H1 (cell line): ENCODE measurements at regions not wholly inside any gene's neighbourhood (a gene's known extent, or its start where the extent isn't known, plus 50 kb on each side); places are given as distances from the start of the nearest gene placed in this dataset.

Source experiments
- CTCF ChIA-PET: fragments of 300-600 bp; sonication (Branson Sonifier 250); formaldehyde crosslinking; loops from one replicate; lab custom pipeline; 2021; ENCODE audit not compliant: partially characterized antibody; lab: Charles Lee
- POLR2A ChIA-PET: fragments of 300-600 bp; sonication (Branson Sonifier 250); formaldehyde crosslinking; loops from one replicate; lab custom pipeline; 2021; ENCODE audit warnings: inconsistent platforms; ENCODE audit not compliant: partially characterized antibody; lab: Charles Lee
- DNase-seq, 2 experiments: peaks; one replicate each; pipeline versions ENCODE4 v3.0.0 to v3.0.0-alpha.2; 2010 to 2022; ENCODE audit warnings: low spot score in 2 of 2, low read depth in 1 of 2, mixed read lengths in 1 of 2
- FAIRE-seq: peaks from 2 replicates; lab custom pipeline; 2011; peaks lifted over from hg19 to GRCh38; lab: Jason Lieb, UNC
- H2AFZ ChIP-seq: 2 replicates; pipeline ENCODE4 v1.8.1; 2012; ENCODE audit warnings: low read length, inconsistent platforms
- H2AK5ac ChIP-seq: 2 replicates; pipeline ENCODE4 v1.6.1; 2013; ENCODE audit warnings: low read depth, low read length
- H2BK120ac ChIP-seq: replicated peaks from 2 replicates; pipeline ENCODE3; 2013; ENCODE audit warnings: low read depth, low read length, inconsistent platforms
- H2BK12ac ChIP-seq: 2 replicates; pipeline ENCODE4 v1.6.1; 2013; ENCODE audit warnings: low read depth, low read length
- H2BK15ac ChIP-seq: 2 replicates; pipeline ENCODE4 v1.6.1; 2013; ENCODE audit warnings: low read length
- H2BK20ac ChIP-seq: 2 replicates; pipeline ENCODE4 v1.6.1; 2013; ENCODE audit warnings: low read length
- H2BK5ac ChIP-seq: 2 replicates; pipeline ENCODE4 v1.6.1; 2013; ENCODE audit warnings: low read depth, low read length
- H3K14ac ChIP-seq: 2 replicates; pipeline ENCODE4 v1.6.1; 2013; ENCODE audit warnings: inconsistent platforms; ENCODE audit not compliant: insufficient read length
- H3K18ac ChIP-seq: 2 replicates; pipeline ENCODE4 v1.6.1; 2013; ENCODE audit warnings: low read length; ENCODE audit errors: extremely low read depth
- H3K23ac ChIP-seq: 2 replicates; pipeline ENCODE4 v1.6.1; 2013; ENCODE audit warnings: inconsistent platforms; ENCODE audit not compliant: insufficient read length
- H3K23me2 ChIP-seq: 2 replicates; pipeline ENCODE4 v1.6.1; 2013; ENCODE audit warnings: low read depth, low read length
- H3K27ac ChIP-seq: 2 replicates; pipeline ENCODE4 v1.6.1; 2011; ENCODE audit warnings: low read depth, low read length, inconsistent platforms
- H3K27me3 ChIP-seq, 4 experiments: replicated peaks in 1 of 4; 1 replicate in 1 of 4; 2 replicates in 3 of 4; pipeline versions ENCODE4 v1.6.1 to v1.8.1; 2011 to 2013; ENCODE audit warnings: low read length in 3 of 4, mild to moderate bottlenecking in 3 of 4, inconsistent platforms in 2 of 4, mixed read lengths in 2 of 4, moderate library complexity in 1 of 4; ENCODE audit not compliant: control insufficient read depth in 3 of 4, insufficient read depth in 3 of 4; ENCODE audit errors: extremely low read depth in 1 of 4
- H3K36me3 ChIP-seq, 4 experiments: 2 replicates each; pipeline versions ENCODE4 v1.6.1 to v1.8.1; 2011 to 2013; ENCODE audit warnings: mild to moderate bottlenecking in 4 of 4, low read length in 3 of 4, moderate library complexity in 2 of 4, control low read depth in 1 of 4, inconsistent platforms in 1 of 4; ENCODE audit not compliant: insufficient read depth in 4 of 4, control insufficient read depth in 2 of 4
- H3K4ac ChIP-seq: replicated peaks from 2 replicates; pipeline ENCODE3; 2013; ENCODE audit warnings: low read length, low read depth, mixed read lengths, inconsistent platforms; ENCODE audit not compliant: insufficient read length
- H3K4me1 ChIP-seq, 4 experiments: replicated peaks in 1 of 4; 1 replicate in 1 of 4; 2 replicates in 3 of 4; pipeline versions ENCODE4 v1.6.1 to v1.8.1; 2011 to 2013; ENCODE audit warnings: low read length in 3 of 4, inconsistent platforms in 2 of 4, mixed read lengths in 1 of 4; ENCODE audit not compliant: insufficient read depth in 4 of 4, control insufficient read depth in 3 of 4
- H3K4me2 ChIP-seq, 2 experiments: 2 replicates each; pipeline versions ENCODE4 v1.6.1 to v1.8.1; 2011 to 2013; ENCODE audit warnings: low read depth in 2 of 2, low read length in 2 of 2, control low read depth in 1 of 2, inconsistent platforms in 1 of 2, mild to moderate bottlenecking in 1 of 2; ENCODE audit not compliant: insufficient read depth in 1 of 2
- H3K4me3 ChIP-seq, 4 experiments: fragments of 200-600, 300-600 bp in 1 of 4; sonication (generic), shearing (Covaris generic), sonication (Bioruptor Twin) in 1 of 4; 2 replicates each; pipeline versions ENCODE4 v1.5.1 to v1.8.1; 2011 to 2016; ENCODE audit warnings: low read length in 4 of 4, low read depth in 3 of 4, control low read depth in 2 of 4, inconsistent platforms in 2 of 4, mild to moderate bottlenecking in 2 of 4, mixed read lengths in 1 of 4, moderate library complexity in 1 of 4; ENCODE audit not compliant: insufficient read depth in 2 of 4; ENCODE audit errors: extremely low read depth in 1 of 4
- H3K56ac ChIP-seq: replicated peaks from 2 replicates; pipeline ENCODE3; 2013; ENCODE audit warnings: low read depth, mild to moderate bottlenecking, mixed read lengths, low read length, inconsistent platforms; ENCODE audit not compliant: insufficient read length
- H3K79me1 ChIP-seq: 2 replicates; pipeline ENCODE4 v1.6.1; 2013; ENCODE audit warnings: low read depth, low read length, control low read depth
- H3K79me2 ChIP-seq, 2 experiments: 2 replicates each; pipeline versions ENCODE4 v1.6.1 to v1.8.1; 2012 to 2013; ENCODE audit warnings: low read length in 2 of 2, mild to moderate bottlenecking in 2 of 2, inconsistent platforms in 1 of 2; ENCODE audit not compliant: insufficient read depth in 2 of 2, control insufficient read depth in 1 of 2
- H3K9ac ChIP-seq, 4 experiments: replicated peaks in 1 of 4; 1 replicate in 1 of 4; 2 replicates in 3 of 4; pipeline versions ENCODE4 v1.6.1 to v1.8.1; 2011 to 2013; ENCODE audit warnings: low read depth in 3 of 4, low read length in 3 of 4, control low read depth in 2 of 4, mild to moderate bottlenecking in 2 of 4, moderate library complexity in 2 of 4, inconsistent platforms in 1 of 4; ENCODE audit errors: extremely low read depth in 1 of 4
- H3K9me3 ChIP-seq, 2 experiments: 2 replicates each; pipeline versions ENCODE4 v1.6.1 to v1.8.1; 2012 to 2013; ENCODE audit warnings: mild to moderate bottlenecking in 2 of 2, moderate library complexity in 2 of 2, control low read depth in 1 of 2, inconsistent platforms in 1 of 2, low read depth in 1 of 2, low read length in 1 of 2, mixed read lengths in 1 of 2; ENCODE audit not compliant: insufficient read depth in 2 of 2
- H4K20me1 ChIP-seq, 2 experiments: replicated peaks in 1 of 2; 2 replicates each; pipeline versions ENCODE3 to v1.8.1; 2011 to 2013; ENCODE audit warnings: inconsistent platforms in 2 of 2, low read length in 2 of 2, mild to moderate bottlenecking in 1 of 2; ENCODE audit not compliant: insufficient read depth in 2 of 2, control insufficient read depth in 1 of 2
- H4K5ac ChIP-seq: 2 replicates; pipeline ENCODE4 v1.6.1; 2013; ENCODE audit warnings: low read length, low read depth, mixed read lengths, inconsistent platforms; ENCODE audit not compliant: insufficient read length
- H4K8ac ChIP-seq: 2 replicates; pipeline ENCODE4 v1.8.0; 2013; ENCODE audit warnings: mild to moderate bottlenecking, moderate library complexity, low read length, inconsistent platforms; ENCODE audit not compliant: insufficient read depth; ENCODE audit errors: extremely low read depth
- H4K91ac ChIP-seq: replicated peaks from 2 replicates; pipeline ENCODE3; 2013; ENCODE audit warnings: low read length, mixed read lengths, inconsistent platforms; ENCODE audit not compliant: insufficient read length
- CTBP2 ChIP-seq: IDR thresholded peaks from 2 replicates; pipeline ENCODE4 v1.7.0; 2011; ENCODE audit warnings: borderline replicate concordance, mild to moderate bottlenecking, moderate library complexity, mixed read lengths, low read length; ENCODE audit not compliant: insufficient read depth, insufficient read length
- GABPA ChIP-seq: IDR thresholded peaks from 2 replicates; pipeline ENCODE4 v1.6.1; 2011; ENCODE audit warnings: mild to moderate bottlenecking, low read length, moderate library complexity, borderline replicate concordance; ENCODE audit not compliant: insufficient read depth
- GTF2F1 ChIP-seq: IDR thresholded peaks from 2 replicates; pipeline ENCODE4 v1.6.1; 2012; ENCODE audit warnings: low read depth, low read length, improper control_type of control experiment, borderline replicate concordance
- MAX ChIP-seq: IDR thresholded peaks from 2 replicates; pipeline ENCODE4 v1.6.1; 2012; ENCODE audit warnings: inconsistent platforms
- POLR2A ChIP-seq, 2 experiments: IDR thresholded peaks; 1 replicate in 1 of 2; 2 replicates in 1 of 2; pipeline ENCODE4 v1.6.1; 2011; ENCODE audit warnings: low read depth in 2 of 2, low read length in 2 of 2, mild to moderate bottlenecking in 2 of 2; ENCODE audit errors: control extremely low read depth in 1 of 2
- POLR2AphosphoS5 ChIP-seq: IDR thresholded peaks from 2 replicates; pipeline ENCODE4 v1.6.1; 2011; ENCODE audit warnings: low read depth, low read length
- POU5F1 ChIP-seq: IDR thresholded peaks from 2 replicates; pipeline ENCODE4 v1.6.1; 2011; ENCODE audit warnings: low read depth, mild to moderate bottlenecking, low read length, moderate library complexity
- RFX5 ChIP-seq: IDR thresholded peaks from 2 replicates; pipeline ENCODE4 v1.6.1; 2011; ENCODE audit warnings: low read depth, low read length, improper control_type of control experiment, borderline replicate concordance
- RNF2 ChIP-seq: fragments of 200-900, 300-1000 bp; sonication (generic); IDR thresholded peaks from 2 replicates; pipeline ENCODE4 v1.7.1; 2016; ENCODE audit warnings: borderline replicate concordance, low read depth, mild to moderate bottlenecking, antibody characterized with exemption, low read length; ENCODE audit not compliant: poor library complexity, severe bottlenecking; ENCODE audit errors: missing control alignments
- TAF7 ChIP-seq: optimal IDR thresholded peaks from 2 replicates; pipeline ENCODE3; 2011; ENCODE audit warnings: low read depth, mild to moderate bottlenecking, inconsistent platforms, low read length, moderate library complexity, borderline replicate concordance
- ZNF274 ChIP-seq: IDR thresholded peaks from 2 replicates; pipeline ENCODE4 v1.7.0; 2012; ENCODE audit warnings: low read length, borderline replicate concordance; ENCODE audit errors: extremely low read depth
- WGBS, 2 experiments: shearing (Covaris generic) in 1 of 2; methylation state at CpG; one replicate each; pipeline versions ENCODE4 v1.1.6 to v1.1.7; 2013 to 2015; ENCODE audit warnings: low lambda C conversion rate in 2 of 2, mixed read lengths in 2 of 2, inconsistent platforms in 1 of 2, low coverage in 1 of 2, missing lambda C conversion rate in 1 of 2; ENCODE audit not compliant: insufficient replicate concordance in 2 of 2, insufficient coverage in 1 of 2, insufficient read length in 1 of 2; ENCODE audit errors: extremely low coverage in 1 of 2, missing lambda C conversion rate in 1 of 2; 5-methylcytosine and 5-hydroxymethylcytosine counted together

GRCh38 chr15:35932531-35932930 lies 386.6 kb upstream of the DPH6 start:
- no peaks in the 10 kb centered on the region for H3K79me2 ChIP-seq
- H3K18ac ChIP-seq: no peak overlapping the region
- no peak overlapping the region for H3K4me3 ChIP-seq
- no peak overlapping the region for H3K23ac ChIP-seq
- H2BK5ac ChIP-seq: no peak overlapping the region
- FAIRE-seq (no peak), DNase-seq (no peak)
- no peak overlapping the region for H4K91ac ChIP-seq
- H2BK12ac ChIP-seq: no peak overlapping the region
- no peak overlapping the region for H2AFZ ChIP-seq
- H3K56ac ChIP-seq: no peak overlapping the region
- H3K27me3 ChIP-seq: no peaks in the 10 kb centered on the region
- no peaks in the 10 kb centered on the region for H3K79me1 ChIP-seq
- no peak overlapping the region for H4K5ac ChIP-seq
- H3K27ac ChIP-seq: no peak overlapping the region
- H4K20me1 ChIP-seq: no peaks in the 10 kb centered on the region
- no peak overlapping the region for H3K4ac ChIP-seq
- H3K23me2 ChIP-seq: no peaks in the 10 kb centered on the region
- ChIA-PET POLR2A (no interaction called here), CTCF (interaction anchor here (1.1 kb wide), 1 partner anchor 21 kb away, joined by 5 read pairs; no protein-coding TSS in a partner anchor)
- no peak overlapping the region for H2BK120ac ChIP-seq
- H3K4me2 ChIP-seq: no peak overlapping the region
- no peak overlapping the region for H2AK5ac ChIP-seq
- 96% methylated on average over 5 of the region's 5 CpGs; no CpG with 5 or more reads in 1 of the 2 experiments for WGBS, 2 experiments
- no peak overlapping the region for H2BK15ac ChIP-seq
- H4K8ac ChIP-seq: no peak overlapping the region
- no peaks in the 10 kb centered on the region for H3K4me1 ChIP-seq
- H3K14ac ChIP-seq: no peak overlapping the region
- no peaks in the 10 kb centered on the region for H3K36me3 ChIP-seq
- no peak for TF ChIP-seq POU5F1
- no peak for TF ChIP-seq GABPA
- TF ChIP-seq MAX: no peak
- no peak for TF ChIP-seq TAF7
- TF ChIP-seq POLR2A (IDR thresholded peaks at IDR 0.05; ENCODE audit: control extremely low read depth in 1 of 2, low read depth in 2 of 2, low read length in 2 of 2): no peak
- TF ChIP-seq ZNF274: no peak
- TF ChIP-seq RNF2: no peak
- TF ChIP-seq GTF2F1: no peak
- no peak for TF ChIP-seq POLR2AphosphoS5
- TF ChIP-seq RFX5: no peak
- no peak for TF ChIP-seq CTBP2
- H3K9ac ChIP-seq: no peak overlapping the region
- H2BK20ac ChIP-seq: no peak overlapping the region
- no peaks in the 10 kb centered on the region for H3K9me3 ChIP-seq
